HL-60 (cell line): ENCODE measurements at regions not wholly inside any gene's neighbourhood (a gene's known extent, or its start where the extent isn't known, plus 50 kb on each side); places are given as distances from the start of the nearest gene placed in this dataset.
"Not testable (repeated sequence)": the region's sequence is repeated elsewhere in the genome, so short reads cannot be mapped to it uniquely, and the experiment has no call there.

ENCODE experiments used
- DNase-seq, 2 experiments: peaks; one replicate each; pipeline ENCODE4 v3.0.0-alpha.2; 2010 to 2020; ENCODE audit warnings: low read depth in 1 of 2, low spot score in 1 of 2
- H3K27ac ChIP-seq: fragments of 250-450 bp; sonication (Bioruptor Pico); replicated peaks from 2 replicates; pipeline ENCODE4 v1.5.1; 2020; ENCODE audit warnings: mild to moderate bottlenecking, moderate library complexity
- H3K27me3 ChIP-seq: fragments of 250-450 bp; sonication (Bioruptor Pico); 2 replicates; pipeline ENCODE4 v1.5.1; 2021; ENCODE audit warnings: mild to moderate bottlenecking, moderate library complexity; ENCODE audit not compliant: insufficient read depth, poor library complexity, severe bottlenecking
- H3K4me3 ChIP-seq: replicated peaks from 2 replicates; pipeline ENCODE4 v1.5.1; 2011; ENCODE audit warnings: mild to moderate bottlenecking, control low read depth, low read length; ENCODE audit not compliant: insufficient read depth
- CTCF ChIP-seq: IDR thresholded peaks from one replicate; pipeline ENCODE4 v1.5.1; 2011; ENCODE audit warnings: low read length, control low read depth, inconsistent platforms; ENCODE audit not compliant: insufficient read depth
- GABPA ChIP-seq: IDR thresholded peaks from 2 replicates; pipeline ENCODE4 v1.6.1; 2012; ENCODE audit warnings: low read depth
- POLR2AphosphoS5 ChIP-seq: IDR thresholded peaks from 2 replicates; pipeline ENCODE4 v1.6.1; 2012; ENCODE audit warnings: low read depth
- REST ChIP-seq: IDR thresholded peaks from 2 replicates; pipeline ENCODE4 v1.6.1; 2012; ENCODE audit warnings: low read depth; ENCODE audit not compliant: insufficient replicate concordance
- SPI1 ChIP-seq: IDR thresholded peaks from 2 replicates; pipeline ENCODE4 v1.6.1; 2012; ENCODE audit warnings: low read depth, mild to moderate bottlenecking, borderline replicate concordance

DNA sequence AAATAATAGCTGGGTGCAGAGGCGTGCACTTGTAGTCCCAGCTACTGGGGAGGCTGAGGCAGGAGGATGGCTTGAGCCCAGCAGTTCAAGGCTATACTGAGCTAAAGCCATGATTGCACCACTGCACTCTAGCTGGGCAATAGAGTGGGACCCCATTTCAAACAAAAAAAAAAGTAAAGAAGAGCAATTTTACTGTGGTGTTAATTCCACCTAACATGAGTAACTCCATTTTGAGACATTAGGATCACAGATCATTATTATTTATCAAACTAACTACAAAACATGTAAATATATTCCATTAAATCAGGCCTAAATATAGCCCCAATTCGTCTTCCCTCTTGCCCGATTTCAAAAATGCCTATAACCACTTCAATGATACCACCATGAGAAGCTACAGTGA, 104.8 kb upstream of the TRIM24 start:
- H3K27me3 ChIP-seq, result no peaks in the 10 kb centered on the region
- no peak for TF ChIP-seq CTCF
- no peak for TF ChIP-seq POLR2AphosphoS5
- TF ChIP-seq GABPA, result no peak
- no peak for TF ChIP-seq REST
- TF ChIP-seq SPI1, result no peak
- no peak overlapping the region for H3K4me3 ChIP-seq
- DNase-seq, result no peak
- no peak overlapping the region for H3K27ac ChIP-seq

GRCh38 chr7:138358850-138359341, 101.2 kb upstream of the TRIM24 start:
- Histone ChIP-seq H3K27ac (no peak overlapping the region), H3K27me3 (no peaks in the 10 kb centered on the region), H3K4me3 (no peak overlapping the region)
- no peak for DNase-seq
- TF ChIP-seq CTCF (no peak), GABPA (no peak), POLR2AphosphoS5 (no peak)

DNA sequence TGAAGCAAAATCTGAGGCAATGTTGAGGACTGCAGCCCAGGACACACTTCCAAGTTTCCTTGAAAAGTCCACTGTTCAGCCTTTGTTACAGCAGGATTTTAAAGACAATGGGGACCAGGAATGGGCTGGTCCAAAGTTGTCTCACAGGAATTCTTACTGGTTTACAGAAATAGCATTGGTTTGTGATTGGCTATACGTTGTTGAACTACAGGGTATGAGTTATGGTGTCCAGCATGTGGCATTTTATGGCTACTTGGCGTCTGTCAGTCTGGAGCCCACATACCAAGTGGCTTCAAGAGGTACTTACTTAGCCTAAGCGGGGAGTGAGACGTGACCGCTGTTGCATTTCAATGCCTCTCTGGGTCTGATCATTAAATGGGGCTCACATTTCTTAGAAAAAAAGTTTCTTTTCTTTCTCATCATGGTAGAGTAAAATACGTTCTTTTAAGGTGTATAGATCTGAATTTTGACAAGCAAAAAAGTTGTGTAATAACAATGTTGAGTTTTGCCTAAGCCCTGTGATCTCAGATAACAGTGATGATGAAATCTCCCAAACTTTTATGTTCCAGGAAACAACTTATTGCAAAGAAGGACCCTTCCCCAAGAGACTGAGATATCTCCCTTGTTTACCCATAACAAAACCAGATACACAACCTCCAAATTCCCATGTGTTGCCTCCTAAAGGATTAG, 100.0 kb upstream of the TRIM24 start:
- Histone ChIP-seq H3K27ac (no peak overlapping the region), H3K4me3 (no peak overlapping the region), H3K27me3 (no peaks in the 10 kb centered on the region)
- TF ChIP-seq CTCF (no peak), SPI1 (no peak), POLR2AphosphoS5 (no peak), REST (no peak), GABPA (no peak)
- DNase-seq, result no peak

DNA sequence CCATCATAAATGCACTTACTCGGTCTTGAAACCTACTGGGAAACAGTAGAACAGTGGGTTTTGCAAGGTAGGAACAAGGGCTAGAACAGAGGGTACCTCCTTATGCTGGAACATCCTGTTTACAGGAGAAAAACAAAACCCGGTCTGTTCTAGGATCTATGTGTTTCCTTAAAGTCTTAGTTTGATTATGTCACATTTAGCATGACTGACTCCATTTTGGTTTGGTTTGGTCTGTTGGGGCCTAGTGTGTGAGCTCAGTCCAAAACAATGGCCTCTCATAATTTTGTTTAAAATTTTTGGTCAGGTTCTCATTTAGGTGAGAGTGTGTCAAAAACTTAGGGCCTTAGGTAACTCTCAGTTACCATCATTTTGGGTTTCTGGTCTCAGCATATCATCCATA, 96.3 kb upstream of the TRIM24 start:
- TF ChIP-seq SPI1 (no peak), POLR2AphosphoS5 (no peak), GABPA (no peak), REST (no peak), CTCF (no peak)
- Histone ChIP-seq H3K27me3 (no peaks in the 10 kb centered on the region), H3K4me3 (no peak overlapping the region), H3K27ac (no peak overlapping the region)
- DNase-seq, result no peak

DNA sequence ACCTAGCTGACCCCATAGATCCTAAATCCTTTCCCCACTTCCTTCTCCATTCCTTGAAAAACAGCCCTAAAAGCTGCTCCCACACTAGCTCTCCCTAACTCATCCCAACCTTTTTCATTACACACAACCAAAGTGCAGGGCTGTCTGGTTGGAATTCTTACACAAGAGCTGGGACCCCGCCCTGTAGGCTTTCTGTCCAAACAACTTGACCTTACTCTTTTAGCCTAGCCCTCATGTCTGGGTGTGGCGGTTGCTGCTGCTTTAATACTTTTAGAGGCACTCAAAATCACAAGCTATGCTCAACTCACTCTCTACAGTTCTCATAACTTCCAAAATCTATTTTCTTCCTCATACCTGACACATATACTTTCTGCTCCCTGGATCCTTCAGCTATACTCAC, 93.9 kb upstream of the TRIM24 start:
- DNase-seq, H3K27ac ChIP-seq: not testable (repeated sequence)

More for the DNA sequence above, 93.9 kb upstream of the TRIM24 start:
- not testable (repeated sequence) for H3K27me3 ChIP-seq, H3K4me3 ChIP-seq
